Lower lobe of right lung (tissue), 2 donors: ENCODE measurements at regions not wholly inside any gene's neighbourhood (a gene's known extent, or its start where the extent isn't known, plus 50 kb on each side); places are given as distances from the start of the nearest gene placed in this dataset.

Experiments used
- ATAC-seq, 2 donors: fragments of 200-7000 bp; cut with Tn5 transposase; one replicate each; pipeline ENCODE4 v1.9.1; 2020 to 2022; ENCODE audit warnings: mild to moderate bottlenecking in 2 of 2, moderate library complexity in 2 of 2
- DNase-seq: peaks from one replicate; pipeline ENCODE4 v3.0.0-alpha.2; 2020
- H3K27ac ChIP-seq: fragments of 200-600 bp; one replicate; pipeline ENCODE4 v1.8.0; 2022
- H3K27me3 ChIP-seq: fragments of 200-600 bp; one replicate; pipeline ENCODE4 v1.8.0; 2022; ENCODE audit warnings: low read depth
- H3K36me3 ChIP-seq: fragments of 200-600 bp; one replicate; pipeline ENCODE4 v1.8.0; 2022; ENCODE audit warnings: mild to moderate bottlenecking
- H3K4me1 ChIP-seq: fragments of 200-600 bp; one replicate; pipeline ENCODE4 v1.8.0; 2022
- H3K4me3 ChIP-seq: fragments of 200-600 bp; one replicate; pipeline ENCODE4 v1.8.0; 2022; ENCODE audit warnings: mild to moderate bottlenecking
- H3K9me3 ChIP-seq: fragments of 200-600 bp; one replicate; pipeline ENCODE4 v1.8.0; 2022
- intact Hi-C: fragments of 100-400 bp; cut with DNase I; formaldehyde crosslinking; loops from one replicate; pipeline ENCODE4 v1.11.0; 2022
- TF ChIP-seq, protein P1 (sequence below): fragments of 200-600 bp; IDR thresholded peaks from one replicate; pipeline ENCODE4 v1.8.0; 2022; ENCODE audit warnings: antibody characterized with exemption, mild to moderate bottlenecking
- donor health status: DM: no; HTN: yes; CAD: no; lungs with severe emphysema.

DNA sequence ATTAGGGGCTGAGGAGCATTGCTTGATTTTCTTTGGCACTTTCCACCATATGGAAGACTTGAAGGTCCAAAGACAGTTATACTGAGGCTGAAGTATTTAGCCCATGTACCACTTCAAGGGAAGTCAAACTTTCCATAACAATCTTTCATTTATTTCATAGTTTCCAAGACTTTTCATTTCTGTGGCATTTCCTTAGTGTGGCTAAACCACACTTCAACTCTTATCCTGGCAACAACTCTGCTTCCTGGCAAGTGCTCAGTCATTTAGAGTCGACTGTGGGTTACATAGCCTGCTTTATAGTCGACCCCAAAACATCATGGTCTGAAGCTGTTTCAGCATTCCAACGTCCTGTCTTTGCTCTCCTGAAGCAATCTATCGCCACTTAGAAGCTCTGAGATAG lies 343.0 kb upstream of the SEMA3D start:
- intact Hi-C loops = no loop called here
- Histone ChIP-seq H3K4me1 (no peaks in the 10 kb centered on the region), H3K4me3 (no peak overlapping the region), H3K27me3 (no peaks in the 10 kb centered on the region), H3K36me3 (no peaks in the 10 kb centered on the region), H3K9me3 (no peaks in the 10 kb centered on the region), H3K27ac (no peak overlapping the region)
- TF ChIP-seq, protein P1, sequence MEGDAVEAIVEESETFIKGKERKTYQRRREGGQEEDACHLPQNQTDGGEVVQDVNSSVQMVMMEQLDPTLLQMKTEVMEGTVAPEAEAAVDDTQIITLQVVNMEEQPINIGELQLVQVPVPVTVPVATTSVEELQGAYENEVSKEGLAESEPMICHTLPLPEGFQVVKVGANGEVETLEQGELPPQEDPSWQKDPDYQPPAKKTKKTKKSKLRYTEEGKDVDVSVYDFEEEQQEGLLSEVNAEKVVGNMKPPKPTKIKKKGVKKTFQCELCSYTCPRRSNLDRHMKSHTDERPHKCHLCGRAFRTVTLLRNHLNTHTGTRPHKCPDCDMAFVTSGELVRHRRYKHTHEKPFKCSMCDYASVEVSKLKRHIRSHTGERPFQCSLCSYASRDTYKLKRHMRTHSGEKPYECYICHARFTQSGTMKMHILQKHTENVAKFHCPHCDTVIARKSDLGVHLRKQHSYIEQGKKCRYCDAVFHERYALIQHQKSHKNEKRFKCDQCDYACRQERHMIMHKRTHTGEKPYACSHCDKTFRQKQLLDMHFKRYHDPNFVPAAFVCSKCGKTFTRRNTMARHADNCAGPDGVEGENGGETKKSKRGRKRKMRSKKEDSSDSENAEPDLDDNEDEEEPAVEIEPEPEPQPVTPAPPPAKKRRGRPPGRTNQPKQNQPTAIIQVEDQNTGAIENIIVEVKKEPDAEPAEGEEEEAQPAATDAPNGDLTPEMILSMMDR = no peak
- no peak for ATAC-seq
- no peak for DNase-seq

GRCh38 chr7:85529201-85529600 lies 342.3 kb upstream of the SEMA3D start:
- Histone ChIP-seq H3K4me1 (no peaks in the 10 kb centered on the region), H3K27ac (no peak overlapping the region), H3K36me3 (no peaks in the 10 kb centered on the region), H3K27me3 (no peaks in the 10 kb centered on the region), H3K9me3 (no peaks in the 10 kb centered on the region), H3K4me3 (no peak overlapping the region)
- ATAC-seq = peak in 1 of 2 donors; percentile 31
- TF ChIP-seq, protein P1 = no peak
- peak; percentile 13 for DNase-seq
- intact Hi-C loops = no loop called here

GRCh38 chr7:85528581-85528980 lies 341.7 kb upstream of the SEMA3D start:
- intact Hi-C loops = no loop called here
- DNase-seq (no peak), ATAC-seq (no peak)
- H3K4me3 ChIP-seq = no peak overlapping the region
- no peaks in the 10 kb centered on the region for H3K27me3 ChIP-seq
- no peaks in the 10 kb centered on the region for H3K9me3 ChIP-seq
- H3K4me1 ChIP-seq = no peaks in the 10 kb centered on the region
- H3K36me3 ChIP-seq = no peaks in the 10 kb centered on the region
- TF ChIP-seq, protein P1 = no peak
- no peak overlapping the region for H3K27ac ChIP-seq

- Histone ChIP-seq H3K27me3 (no peaks in the 10 kb centered on the region), H3K36me3 (no peaks in the 10 kb centered on the region), H3K4me1 (no peaks in the 10 kb centered on the region), H3K9me3 (no peaks in the 10 kb centered on the region), H3K4me3 (no peak overlapping the region), H3K27ac (no peak overlapping the region)
- intact Hi-C loops = no loop called here
- no peak for DNase-seq
- TF ChIP-seq, protein P1 = no peak
- ATAC-seq = no peak
Measured at GRCh38 chr7:85525676-85526075, 338.8 kb upstream of the SEMA3D start.

- intact Hi-C loops = no loop called here
- no peaks in the 10 kb centered on the region for H3K27me3 ChIP-seq
- ATAC-seq (no peak), DNase-seq (no peak)
- H3K36me3 ChIP-seq = no peaks in the 10 kb centered on the region
- TF ChIP-seq, protein P1 = no peak
- H3K27ac ChIP-seq = no peak overlapping the region
- H3K4me1 ChIP-seq = no peaks in the 10 kb centered on the region
- no peak overlapping the region for H3K4me3 ChIP-seq
- no peaks in the 10 kb centered on the region for H3K9me3 ChIP-seq
Measured at GRCh38 chr7:85522070-85522469, 335.2 kb upstream of the SEMA3D start.
